D721Med (cell line): ENCODE measurements at regions not wholly inside any gene's neighbourhood (a gene's known extent, or its start where the extent isn't known, plus 50 kb on each side); places are given as distances from the start of the nearest gene placed in this dataset.
A peak's percentile ranks its signal among the peaks of the same experiment; 100 is the strongest.

Source experiments
- DNase-seq: peaks from one replicate; pipeline ENCODE4 v3.0.0; 2011; ENCODE audit warnings: low spot score; ENCODE audit not compliant: insufficient read length
- FAIRE-seq: peaks from 2 replicates; lab custom pipeline; 2011; peaks lifted over from hg19 to GRCh38; lab: Jason Lieb, UNC
- CTCF ChIP-seq: IDR thresholded peaks from 2 replicates; pipeline ENCODE4 v1.5.1; 2012; ENCODE audit warnings: mild to moderate bottlenecking, control low read depth; ENCODE audit not compliant: insufficient read depth; ENCODE audit errors: missing control alignments

- peak; percentile 16 for FAIRE-seq
- DNase-seq = no peak
- no peak for TF ChIP-seq CTCF
Measured at GRCh38 chr12:82124711-82125380, 233.3 kb downstream of the CCDC59 start.

GRCh38 chr12:82121545-82121944, 236.6 kb downstream of the CCDC59 start:
- no peak for TF ChIP-seq CTCF
- FAIRE-seq (no peak), DNase-seq (no peak)

GRCh38 chr12:82120901-82121300, 237.3 kb downstream of the CCDC59 start:
- no peak for TF ChIP-seq CTCF
- FAIRE-seq = no peak
- DNase-seq = no peak

- no peak for TF ChIP-seq CTCF
- FAIRE-seq = no peak
- no peak for DNase-seq
Measured at GRCh38 chr12:82109243-82109642, 248.9 kb downstream of the CCDC59 start.

- no peak for TF ChIP-seq CTCF
- no peak for DNase-seq
- FAIRE-seq = peak; percentile 58
Measured at GRCh38 chr12:82108615-82109014, 249.6 kb downstream of the CCDC59 start.

- FAIRE-seq = no peak
- no peak for DNase-seq
- no peak for TF ChIP-seq CTCF
Measured at GRCh38 chr12:82099216-82099615, 259.0 kb downstream of the CCDC59 start.

- FAIRE-seq (no peak), DNase-seq (no peak)
- no peak for TF ChIP-seq CTCF
Measured at GRCh38 chr12:82097877-82098276, 260.3 kb downstream of the CCDC59 start.
